IPS-NIHi7 (cell line): ENCODE measurements at regions not wholly inside any gene's neighbourhood (a gene's known extent, or its start where the extent isn't known, plus 50 kb on each side); places are given as distances from the start of the nearest gene placed in this dataset.

ENCODE experiments used
- DNase-seq: peaks from one replicate; pipeline ENCODE4 v3.0.0; 2012; ENCODE audit warnings: mixed read lengths; ENCODE audit errors: extremely low spot score

DNA sequence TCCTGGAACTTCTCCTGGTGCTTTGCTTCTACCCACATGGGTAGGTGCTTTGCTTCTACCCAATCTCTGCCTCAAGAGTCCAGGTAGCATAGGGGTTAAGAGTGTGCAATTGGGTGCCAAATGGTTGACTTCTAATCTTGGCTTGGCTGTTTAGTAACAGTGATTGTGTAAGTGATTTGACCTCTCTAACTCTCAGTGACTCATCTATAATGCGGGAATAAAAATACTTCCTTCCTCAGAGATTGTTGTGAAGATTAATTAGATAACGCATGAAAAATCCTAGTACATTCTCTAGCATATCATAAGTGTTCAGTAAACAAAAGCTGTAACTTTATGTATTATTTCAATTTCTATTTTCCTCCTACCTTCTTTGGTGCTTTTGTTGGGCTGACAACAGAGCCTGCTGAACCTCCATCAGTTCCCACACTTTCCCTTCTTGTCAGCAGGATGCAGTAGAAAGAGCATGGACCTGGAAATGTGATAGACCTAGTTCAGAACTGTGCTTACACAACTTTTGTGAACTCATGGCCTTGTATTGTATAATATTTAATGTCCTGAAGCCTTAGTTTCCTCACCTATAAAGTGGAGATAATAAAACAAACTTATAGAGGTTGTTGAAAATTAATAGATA, 72.9 kb upstream of the SMIM36 start:
- no peak for DNase-seq

DNA sequence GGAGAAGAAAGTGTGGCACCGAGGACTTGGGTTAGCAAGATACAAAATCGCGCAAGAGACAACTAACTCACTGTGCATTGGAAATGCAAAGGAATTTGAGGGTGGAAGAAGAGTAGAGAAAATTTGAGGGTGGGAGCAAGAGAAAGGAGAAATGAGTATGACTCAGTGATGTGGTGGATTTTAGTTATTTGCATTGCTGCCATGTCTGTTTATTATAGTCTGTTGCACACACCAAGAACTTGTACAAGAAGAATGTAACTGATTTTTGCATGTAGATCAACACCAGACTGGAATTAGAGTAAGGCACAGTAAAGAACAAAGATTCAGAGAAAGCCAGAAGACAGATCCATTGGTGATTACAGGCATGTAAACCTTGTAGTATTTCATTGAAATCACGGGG, 71.6 kb upstream of the SMIM36 start:
- no peak for DNase-seq

DNA sequence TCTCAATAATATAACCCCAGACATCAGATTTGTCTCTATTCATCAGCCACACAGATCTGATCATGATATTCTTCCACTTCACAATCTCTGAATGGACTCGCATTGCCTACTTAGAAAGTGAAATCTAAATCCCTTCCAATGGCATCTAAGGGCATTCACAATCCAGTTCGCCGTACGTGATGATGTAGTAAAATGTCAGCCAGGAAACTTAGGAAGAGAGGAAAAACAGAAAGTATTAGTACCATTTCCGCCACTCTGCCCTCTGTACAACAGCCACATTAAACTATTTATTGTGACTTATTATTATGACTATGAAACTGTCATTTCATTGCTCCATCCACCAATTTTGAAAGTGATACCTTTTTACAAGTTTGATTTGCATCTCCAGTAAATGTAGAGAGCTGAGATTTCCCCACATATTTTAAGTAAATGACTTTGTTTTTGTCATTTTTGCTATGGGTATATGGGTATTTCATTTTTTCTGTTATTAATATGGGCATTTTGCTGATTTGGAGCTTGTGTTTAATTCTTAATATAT, 69.4 kb upstream of the SMIM36 start:
- DNase-seq, result no peak

DNA sequence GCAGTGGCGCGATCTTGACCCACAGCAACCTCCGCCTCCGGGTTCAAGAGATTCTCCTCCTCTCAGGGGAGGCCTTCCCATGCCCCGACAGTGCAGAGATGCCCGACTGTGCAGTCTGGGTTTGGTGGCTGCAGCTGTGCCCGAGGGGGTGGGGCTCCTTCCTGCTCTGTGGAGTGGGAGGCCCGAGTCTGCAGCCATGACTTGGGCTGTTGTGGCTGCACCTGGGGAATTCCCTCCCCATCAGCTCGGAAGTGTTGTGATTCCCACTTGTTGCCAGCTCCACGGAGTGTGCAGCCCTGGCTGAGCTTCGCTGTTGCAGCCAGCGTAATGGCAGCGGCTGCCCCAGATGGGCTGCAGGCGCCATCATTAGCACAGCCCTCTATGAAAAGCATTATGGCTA, 66.4 kb upstream of the SMIM36 start:
- DNase-seq, result no peak

DNA sequence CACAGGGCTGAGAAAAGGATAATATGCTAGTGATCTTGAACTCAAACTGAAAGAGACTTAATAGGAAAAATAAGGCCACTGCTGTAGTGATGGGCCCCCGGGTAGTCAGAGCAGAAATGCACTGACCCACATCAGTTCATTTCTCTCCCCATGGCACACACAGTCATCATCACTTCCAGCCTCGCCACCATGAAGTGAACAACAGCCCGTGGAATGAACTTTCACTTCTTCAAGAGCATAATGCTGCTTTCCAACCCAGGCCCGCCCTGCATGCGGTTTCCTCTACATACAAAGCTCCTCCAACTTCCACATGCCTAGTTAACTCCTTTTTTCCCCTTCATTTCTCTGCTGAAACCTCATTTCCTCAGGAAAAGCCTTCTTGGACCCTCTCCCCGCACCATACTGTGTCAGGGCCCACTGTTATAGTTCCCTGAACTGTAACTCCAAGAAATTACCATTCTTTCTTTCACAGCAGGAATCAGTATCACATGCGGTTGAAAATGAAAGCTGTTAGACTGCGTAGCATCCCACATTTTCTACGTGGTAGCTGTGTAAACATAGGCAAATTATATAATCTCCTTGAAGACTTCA, 65.8 kb upstream of the SMIM36 start:
- no peak for DNase-seq

DNA sequence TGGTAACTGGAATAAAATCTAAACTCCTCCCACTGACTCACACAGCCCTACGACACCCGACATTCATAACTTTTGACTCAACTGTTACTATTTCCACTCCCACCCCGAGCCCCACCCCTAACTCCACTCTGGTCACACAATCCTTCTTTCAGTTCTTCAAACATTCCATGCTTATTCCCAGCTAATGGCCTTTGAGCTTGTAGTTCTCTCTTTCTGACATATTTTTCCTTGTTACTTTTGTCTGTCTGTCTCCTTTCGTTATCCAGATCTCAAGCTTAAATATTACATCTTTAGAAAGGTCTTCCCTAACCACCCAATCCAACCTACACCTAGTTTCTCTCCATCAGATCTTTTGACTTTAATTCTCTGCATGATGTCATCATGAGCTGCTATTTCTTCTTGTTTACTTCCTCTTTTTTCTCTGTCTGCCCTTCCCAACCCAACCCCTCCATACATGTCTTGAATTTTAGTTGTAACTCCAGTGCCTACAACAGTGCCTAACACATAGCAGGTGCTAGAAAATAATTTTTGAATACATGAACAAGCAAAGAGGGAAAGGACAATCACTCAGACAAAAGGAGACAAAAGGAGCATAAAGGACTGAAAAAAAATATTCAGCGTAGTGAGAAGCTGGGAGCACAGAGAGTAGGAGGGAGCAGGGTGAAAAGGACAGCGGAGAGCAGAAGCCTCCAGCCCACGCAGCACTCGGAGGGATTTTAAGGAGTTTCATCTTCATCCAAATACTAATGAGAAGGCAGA, 65.2 kb upstream of the SMIM36 start:
- DNase-seq, result no peak

DNA sequence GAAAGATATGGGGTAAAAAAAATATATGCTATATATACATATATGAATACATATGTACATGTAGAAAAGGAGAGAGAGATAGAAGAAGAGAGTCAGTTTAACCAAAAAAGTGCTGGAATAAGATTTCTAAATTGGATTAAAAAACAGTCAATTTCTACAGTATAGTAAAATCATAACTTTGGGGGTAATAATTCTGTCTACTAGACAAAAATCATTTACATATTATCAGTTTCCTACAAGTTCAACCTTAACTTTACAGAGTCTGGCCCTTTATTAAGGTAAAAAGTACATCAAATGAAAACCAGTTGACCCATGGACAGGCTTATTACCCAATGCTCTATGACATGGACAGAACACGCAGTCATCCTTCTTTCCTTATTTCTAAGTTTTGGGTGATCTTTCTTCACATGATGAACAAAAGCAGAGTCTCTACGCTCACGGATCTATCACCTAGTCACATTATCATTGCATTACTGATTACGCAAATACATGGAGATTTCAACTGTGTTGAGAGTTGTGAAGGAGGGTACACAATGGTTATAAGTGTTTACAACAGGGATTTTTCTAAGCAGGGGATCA, 63.9 kb upstream of the SMIM36 start:
- DNase-seq, result no peak

DNA sequence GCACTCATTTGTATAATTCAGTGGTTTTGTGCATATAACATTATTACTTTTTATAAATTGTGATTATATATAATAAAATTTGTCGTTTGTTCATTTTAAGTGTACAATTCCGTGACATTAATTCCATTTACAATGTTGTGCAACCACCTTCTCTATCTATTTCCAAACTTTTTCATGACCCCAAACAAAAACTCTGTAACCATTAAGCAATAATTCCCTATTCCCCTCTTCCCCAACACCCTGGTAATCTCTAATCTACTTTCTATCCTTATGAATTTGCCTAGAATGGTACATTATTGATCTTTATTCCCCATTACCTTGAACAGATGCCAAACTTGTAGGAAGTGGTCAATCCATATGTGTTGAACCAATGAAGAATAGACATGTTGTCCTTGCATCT, 61.3 kb upstream of the SMIM36 start:
- no peak for DNase-seq

DNA sequence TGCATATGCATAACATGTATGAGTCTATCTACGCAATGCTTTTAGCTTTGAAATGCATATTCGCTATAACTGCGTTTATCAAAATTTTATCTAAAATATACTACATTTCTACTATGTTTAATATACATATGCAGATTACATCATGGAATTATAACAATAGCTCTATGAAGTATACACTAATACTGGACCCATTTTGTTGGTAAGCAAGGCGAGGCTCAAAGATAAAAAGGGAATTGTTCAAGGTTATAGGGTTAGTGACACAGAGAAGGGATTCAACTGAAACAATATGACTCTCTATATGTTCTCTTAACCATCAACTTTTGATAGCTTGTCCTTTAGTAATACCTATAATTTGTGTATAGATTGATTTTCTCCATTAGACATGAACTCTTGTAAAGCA, 60.9 kb upstream of the SMIM36 start:
- no peak for DNase-seq

DNA sequence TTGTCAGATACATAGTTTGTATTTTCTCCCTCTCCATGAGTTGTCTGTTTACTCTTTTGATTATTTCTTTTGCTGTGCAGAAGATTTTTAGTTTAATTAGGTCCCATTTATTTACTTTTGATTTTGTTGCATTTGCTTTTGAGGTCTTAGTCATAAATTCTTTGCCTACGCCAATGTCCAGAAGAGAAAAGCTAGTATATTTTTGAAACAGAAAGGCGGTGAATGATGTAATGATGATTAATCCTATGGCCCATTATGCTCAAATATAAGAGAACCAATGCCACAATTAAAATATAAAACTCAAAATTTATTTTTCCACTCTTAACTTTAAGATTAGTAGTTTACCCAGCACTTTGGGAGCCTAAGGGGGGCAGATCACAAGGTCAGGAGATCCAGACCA, 59.8 kb upstream of the SMIM36 start:
- DNase-seq, result no peak

DNA sequence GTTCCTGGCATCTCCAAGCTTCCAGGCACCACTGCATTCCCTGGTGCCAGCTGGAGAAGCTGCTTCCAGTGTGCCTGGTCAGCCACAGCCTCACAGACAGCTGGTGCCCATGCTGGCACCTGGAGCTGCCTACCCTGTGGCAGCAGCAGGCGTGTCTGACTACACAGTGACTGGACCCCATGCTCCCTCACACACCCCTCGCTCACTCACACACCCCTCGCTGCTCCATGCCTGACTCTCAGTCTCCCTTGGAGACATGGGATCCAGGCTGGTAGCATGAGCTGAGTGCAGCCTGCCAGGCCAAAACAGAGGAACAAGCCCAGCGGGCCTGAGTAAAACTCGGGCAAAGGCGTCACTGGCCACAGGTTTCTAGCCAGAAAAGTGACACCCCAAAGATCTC, 59.1 kb upstream of the SMIM36 start:
- no peak for DNase-seq

DNA sequence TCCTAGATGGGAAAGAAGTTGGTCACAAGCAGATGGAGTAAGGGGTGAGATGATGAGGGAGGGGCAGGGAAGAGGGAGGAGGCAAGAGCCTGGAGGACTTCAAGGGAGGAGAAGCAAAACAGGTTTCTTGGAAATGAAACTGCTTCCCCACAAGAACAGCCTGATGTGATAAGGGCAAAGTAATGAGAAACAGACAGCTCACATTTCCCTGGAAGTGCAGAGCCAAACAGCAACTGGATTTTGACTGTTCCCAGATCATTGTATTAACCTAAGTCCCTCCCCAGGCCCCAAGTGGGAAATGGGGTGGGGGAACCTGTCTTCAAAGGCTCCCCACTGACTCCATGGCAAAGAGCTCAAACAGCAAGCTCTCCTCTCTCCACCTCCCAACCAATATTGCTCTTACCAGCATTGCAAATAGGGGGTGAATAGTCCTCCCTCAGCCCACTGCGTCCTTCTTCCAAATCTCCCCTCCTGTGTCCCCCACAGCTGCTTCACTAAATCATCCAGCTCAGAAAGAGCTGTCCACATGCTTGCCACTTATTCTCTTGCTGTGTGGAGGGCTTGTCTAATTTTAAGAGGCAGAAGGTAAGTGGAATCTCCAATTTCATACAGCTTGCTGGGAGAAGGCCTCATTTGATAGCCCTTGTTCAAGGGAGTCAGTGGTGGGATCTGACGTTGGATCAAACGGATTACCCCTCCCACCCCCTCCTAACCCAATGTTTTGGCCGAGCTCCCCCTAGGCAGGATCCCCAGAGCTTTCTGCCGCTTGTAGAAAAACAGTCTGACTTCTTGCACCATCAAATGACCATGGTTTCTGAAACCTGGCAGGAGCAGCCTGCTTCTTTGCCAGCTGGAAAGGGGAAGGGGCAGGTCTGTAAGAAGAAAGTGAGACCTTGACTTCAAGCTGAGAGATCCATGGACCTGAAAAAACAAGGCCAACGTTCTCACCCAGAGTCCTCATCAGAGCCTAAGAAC, 56.3 kb upstream of the SMIM36 start:
- DNase-seq, result no peak

DNA sequence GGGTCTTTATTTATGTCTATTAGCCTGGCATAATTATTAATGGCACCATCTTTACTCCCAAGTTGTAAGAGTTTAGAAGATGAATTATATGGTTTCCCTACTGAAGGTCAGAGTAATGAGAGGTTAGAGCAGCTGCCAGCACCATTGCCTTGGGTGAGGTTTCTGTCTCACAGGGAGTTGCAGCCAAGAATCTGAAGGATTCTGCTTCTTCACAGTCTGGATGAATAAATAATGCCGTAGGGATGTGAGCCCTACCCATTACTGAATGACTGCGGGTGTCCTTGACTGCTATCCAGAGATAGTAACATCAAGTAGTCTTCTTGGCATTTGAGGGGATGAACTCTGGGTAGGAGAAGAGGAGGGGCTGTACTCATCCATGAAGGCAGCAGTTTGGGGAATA, 52.8 kb upstream of the SMIM36 start:
- DNase-seq, result no peak

DNA sequence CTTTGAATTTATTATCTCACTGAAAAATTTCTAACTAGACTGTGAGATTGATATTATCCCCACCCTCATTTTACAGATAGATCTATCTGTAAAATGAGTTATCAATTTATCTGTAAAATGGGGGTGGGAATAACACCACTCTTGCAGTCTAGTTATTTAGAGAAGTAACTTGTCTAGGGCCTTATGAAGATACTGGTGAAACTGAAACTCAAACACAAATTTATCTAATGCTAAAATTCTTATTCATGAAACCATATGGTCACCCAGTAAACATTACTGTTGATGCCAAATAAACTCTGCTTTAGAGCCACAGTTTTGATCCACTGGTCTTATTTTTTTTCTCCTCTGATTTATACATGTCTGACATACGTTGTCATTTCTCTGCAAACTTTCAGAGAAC, 52.1 kb upstream of the SMIM36 start:
- DNase-seq, result no peak

DNA sequence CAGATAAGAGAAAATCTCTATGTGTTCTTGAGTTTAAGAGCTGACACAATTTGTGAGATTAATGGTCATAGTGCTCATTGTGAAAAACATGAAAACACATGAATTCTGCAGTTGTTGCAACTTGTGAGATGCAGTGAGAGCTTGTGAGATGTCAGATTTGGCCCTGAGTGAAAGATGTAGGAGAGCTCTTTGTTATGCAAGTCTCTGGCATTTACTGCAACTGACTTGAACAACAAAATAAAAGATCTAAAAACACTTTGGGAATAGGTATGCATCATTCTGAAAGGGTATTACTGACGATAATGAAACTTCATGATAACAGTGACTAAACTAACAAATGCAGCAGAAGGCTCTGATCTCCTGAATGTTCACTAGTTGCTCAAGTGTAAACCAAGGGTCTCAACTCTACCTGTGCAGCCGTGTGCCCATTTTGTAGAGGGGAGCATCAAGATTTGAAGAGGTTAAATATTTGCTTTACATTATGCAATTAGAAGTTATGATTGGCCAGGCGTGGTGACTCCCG, 50.8 kb upstream of the SMIM36 start:
- DNase-seq, result no peak

DNA sequence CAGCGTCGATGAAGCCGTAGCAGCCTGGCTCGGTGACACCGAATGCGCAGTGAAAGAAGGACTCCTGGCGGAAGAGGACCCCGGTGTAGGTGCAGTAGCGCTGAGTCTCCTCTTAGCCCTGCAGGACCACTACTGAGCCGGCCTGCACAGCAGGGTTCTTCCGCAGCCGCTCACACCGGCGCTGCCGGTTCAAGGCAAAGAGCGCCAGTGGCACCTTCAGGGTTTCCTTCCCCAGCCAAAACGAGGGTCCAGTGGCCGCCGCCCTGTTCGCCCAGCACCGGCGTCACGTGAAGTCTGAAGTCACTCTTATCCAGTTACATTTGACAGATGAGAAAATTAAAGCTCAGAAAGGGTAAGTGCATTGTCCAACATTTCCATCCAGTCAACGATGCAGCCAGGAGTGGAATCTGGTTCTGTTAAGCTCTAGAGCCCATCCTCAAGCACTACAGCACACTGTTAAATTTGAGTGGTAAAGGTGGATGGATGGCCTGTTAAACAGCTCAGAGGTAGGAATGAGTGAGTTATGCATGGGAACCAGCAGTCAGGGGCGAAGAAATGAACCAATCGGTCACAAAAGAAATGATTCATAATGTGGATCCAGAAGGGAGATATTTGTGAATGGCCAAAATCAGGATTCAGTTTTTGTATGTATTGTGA, 50.2 kb upstream of the SMIM36 start:
- no peak for DNase-seq
